AG04450 (cell line): ENCODE measurements at regions not wholly inside any gene's neighbourhood (a gene's known extent, or its start where the extent isn't known, plus 50 kb on each side); places are given as distances from the start of the nearest gene placed in this dataset.

Experiments used
- CTCF ChIA-PET: fragments of 300-600, 350-600 bp; formaldehyde crosslinking; extraction: SDS; loops from one replicate; lab custom pipeline; 2022; ENCODE audit warnings: antibody characterized with exemption, inconsistent platforms; lab: Charles Lee
- POLR2A ChIA-PET: fragments of 350-600 bp; formaldehyde crosslinking; extraction: SDS; loops from one replicate; lab custom pipeline; 2021; ENCODE audit warnings: antibody characterized with exemption, inconsistent platforms; lab: Yijun Ruan, JAX
- DNase-seq: peaks from one replicate; pipeline ENCODE4 v3.0.0-alpha.2; 2011; ENCODE audit warnings: low read depth, low spot score
- H3K27ac ChIP-seq: one replicate; pipeline ENCODE4 v1.5.1; 2012; ENCODE audit warnings: low read depth, low read length, control low read depth
- H3K27me3 ChIP-seq: one replicate; pipeline ENCODE4 v1.6.0; 2012; ENCODE audit warnings: low read length; ENCODE audit not compliant: control insufficient read depth, insufficient read depth
- H3K4me3 ChIP-seq: 2 replicates; pipeline ENCODE4 v1.5.1; 2011; ENCODE audit warnings: mild to moderate bottlenecking, low read depth, low read length, control low read depth
- H3K9me3 ChIP-seq: 2 replicates; pipeline ENCODE4 v1.5.1; 2012; ENCODE audit warnings: low read length; ENCODE audit not compliant: control insufficient read depth, insufficient read depth
- TF ChIP-seq, protein P1 (sequence below): IDR thresholded peaks from 2 replicates; pipeline ENCODE4 v1.5.1; 2011; ENCODE audit warnings: low read depth, low read length, control low read depth, inconsistent platforms

DNA sequence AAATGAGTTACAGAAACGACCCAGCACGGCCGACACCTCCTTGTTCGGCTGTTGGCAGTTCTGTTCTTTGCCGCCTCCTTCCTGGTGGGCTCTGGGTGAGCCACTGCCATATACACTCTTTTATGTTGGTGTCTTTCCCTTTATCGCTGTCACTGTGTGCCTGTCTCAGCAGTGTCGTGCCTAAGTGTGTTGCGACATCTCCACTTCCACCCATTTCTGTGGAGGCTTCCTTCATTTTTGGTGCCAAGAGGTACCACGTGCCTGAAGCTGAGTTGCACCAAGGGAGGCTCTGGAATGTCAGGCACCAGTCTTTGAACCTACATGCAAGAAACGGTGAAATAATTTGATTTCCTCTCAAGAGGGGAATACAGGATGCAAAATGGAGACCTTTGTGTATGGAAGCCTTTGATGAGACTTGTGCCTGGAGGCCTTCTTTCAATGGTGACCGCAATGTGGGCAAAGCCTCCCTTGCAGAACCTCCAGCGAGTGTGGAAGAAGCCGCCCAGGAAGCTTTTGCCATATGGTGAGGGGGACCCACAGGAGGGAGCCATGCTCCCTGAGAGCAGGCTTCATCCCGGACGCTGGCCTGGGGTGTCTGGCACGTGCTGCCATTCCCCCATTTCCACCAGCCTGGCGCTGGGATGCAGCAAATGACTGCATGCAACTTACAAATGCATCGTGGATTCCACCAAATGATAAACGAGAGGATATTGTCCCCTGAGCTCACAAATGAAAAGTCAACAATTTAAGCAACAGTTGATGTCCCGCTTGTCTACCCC is 136.2 kb downstream of the TEX29 start:
- no peak overlapping the region for H3K27ac ChIP-seq
- DNase-seq: no peak
- peaks cover 9% of the 10 kb centered on the region; the same call in 1 of the 2 replicates for H3K9me3 ChIP-seq
- POLR2A ChIA-PET: no interaction called here
- no peaks in the 10 kb centered on the region for H3K27me3 ChIP-seq
- no peak overlapping the region for H3K4me3 ChIP-seq
- CTCF ChIA-PET: interaction anchor here (0.6 to 1.6 kb wide), 2 partner anchors 233 to 389 kb away, joined by 3 to 4 read pairs; no protein-coding TSS in a partner anchor
- TF ChIP-seq, protein P1, sequence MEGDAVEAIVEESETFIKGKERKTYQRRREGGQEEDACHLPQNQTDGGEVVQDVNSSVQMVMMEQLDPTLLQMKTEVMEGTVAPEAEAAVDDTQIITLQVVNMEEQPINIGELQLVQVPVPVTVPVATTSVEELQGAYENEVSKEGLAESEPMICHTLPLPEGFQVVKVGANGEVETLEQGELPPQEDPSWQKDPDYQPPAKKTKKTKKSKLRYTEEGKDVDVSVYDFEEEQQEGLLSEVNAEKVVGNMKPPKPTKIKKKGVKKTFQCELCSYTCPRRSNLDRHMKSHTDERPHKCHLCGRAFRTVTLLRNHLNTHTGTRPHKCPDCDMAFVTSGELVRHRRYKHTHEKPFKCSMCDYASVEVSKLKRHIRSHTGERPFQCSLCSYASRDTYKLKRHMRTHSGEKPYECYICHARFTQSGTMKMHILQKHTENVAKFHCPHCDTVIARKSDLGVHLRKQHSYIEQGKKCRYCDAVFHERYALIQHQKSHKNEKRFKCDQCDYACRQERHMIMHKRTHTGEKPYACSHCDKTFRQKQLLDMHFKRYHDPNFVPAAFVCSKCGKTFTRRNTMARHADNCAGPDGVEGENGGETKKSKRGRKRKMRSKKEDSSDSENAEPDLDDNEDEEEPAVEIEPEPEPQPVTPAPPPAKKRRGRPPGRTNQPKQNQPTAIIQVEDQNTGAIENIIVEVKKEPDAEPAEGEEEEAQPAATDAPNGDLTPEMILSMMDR: no peak

DNA sequence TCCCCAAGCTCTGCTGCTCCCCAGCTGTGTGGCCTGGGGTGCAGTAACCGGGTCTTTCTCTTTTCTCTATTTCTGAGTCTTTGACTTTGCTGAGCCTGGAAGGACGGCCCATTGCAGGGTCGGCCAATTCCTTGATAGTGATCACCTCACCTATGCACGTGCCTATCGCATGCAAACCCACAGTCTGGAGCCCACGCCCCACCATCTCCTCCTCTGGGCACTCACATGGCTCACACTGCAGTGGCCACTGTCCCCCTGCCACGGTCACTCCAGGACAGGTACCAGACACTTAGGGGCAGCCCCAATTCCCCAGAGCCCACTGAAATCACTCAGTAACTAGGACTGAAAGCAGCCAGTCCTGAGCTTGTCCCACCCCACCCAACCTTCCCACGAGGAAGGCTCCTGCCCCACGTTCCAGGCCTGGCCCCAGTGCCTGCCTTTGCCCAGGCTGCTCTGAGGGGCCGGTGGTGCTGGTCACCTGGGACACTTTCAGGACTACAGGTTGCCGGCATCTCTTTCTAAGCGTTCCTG is 137.6 kb downstream of the TEX29 start:
- peaks cover 9% of the 10 kb centered on the region; the same call in 1 of the 2 replicates for H3K9me3 ChIP-seq
- POLR2A ChIA-PET: no interaction called here
- CTCF ChIA-PET: no interaction called here
- peaks cover 2% of the 10 kb centered on the region for H3K27me3 ChIP-seq
- DNase-seq: no peak
- TF ChIP-seq, protein P1: no peak
- H3K27ac ChIP-seq: no peak overlapping the region
- H3K4me3 ChIP-seq: no peak overlapping the region

DNA sequence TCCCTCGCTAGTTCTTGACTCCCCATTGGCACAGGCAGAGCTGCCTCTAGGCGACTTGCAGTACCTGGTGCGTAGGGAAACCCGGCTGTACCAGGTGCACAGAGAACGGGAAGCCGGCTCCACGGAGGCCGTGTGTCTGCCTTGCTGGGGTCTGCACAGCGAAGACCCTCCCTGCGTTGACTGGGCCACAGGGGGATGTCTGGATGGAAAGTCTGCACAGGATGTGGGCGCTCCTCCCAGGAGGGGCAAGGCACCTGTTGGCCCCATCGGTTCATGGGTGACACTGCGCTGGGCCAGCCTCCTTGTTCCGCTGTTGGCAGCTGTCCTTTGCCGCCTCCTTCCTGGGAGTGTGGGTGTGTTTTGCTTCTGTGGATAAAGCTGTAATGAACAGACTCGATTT is 138.3 kb downstream of the TEX29 start:
- Histone ChIP-seq H3K27ac (no peak overlapping the region), H3K9me3 (peaks cover 9% of the 10 kb centered on the region; the same call in 1 of the 2 replicates), H3K4me3 (no peak overlapping the region), H3K27me3 (peaks cover 2% of the 10 kb centered on the region)
- no peak for DNase-seq
- TF ChIP-seq, protein P1: no peak
- CTCF ChIA-PET: no interaction called here
- POLR2A ChIA-PET: no interaction called here

DNA sequence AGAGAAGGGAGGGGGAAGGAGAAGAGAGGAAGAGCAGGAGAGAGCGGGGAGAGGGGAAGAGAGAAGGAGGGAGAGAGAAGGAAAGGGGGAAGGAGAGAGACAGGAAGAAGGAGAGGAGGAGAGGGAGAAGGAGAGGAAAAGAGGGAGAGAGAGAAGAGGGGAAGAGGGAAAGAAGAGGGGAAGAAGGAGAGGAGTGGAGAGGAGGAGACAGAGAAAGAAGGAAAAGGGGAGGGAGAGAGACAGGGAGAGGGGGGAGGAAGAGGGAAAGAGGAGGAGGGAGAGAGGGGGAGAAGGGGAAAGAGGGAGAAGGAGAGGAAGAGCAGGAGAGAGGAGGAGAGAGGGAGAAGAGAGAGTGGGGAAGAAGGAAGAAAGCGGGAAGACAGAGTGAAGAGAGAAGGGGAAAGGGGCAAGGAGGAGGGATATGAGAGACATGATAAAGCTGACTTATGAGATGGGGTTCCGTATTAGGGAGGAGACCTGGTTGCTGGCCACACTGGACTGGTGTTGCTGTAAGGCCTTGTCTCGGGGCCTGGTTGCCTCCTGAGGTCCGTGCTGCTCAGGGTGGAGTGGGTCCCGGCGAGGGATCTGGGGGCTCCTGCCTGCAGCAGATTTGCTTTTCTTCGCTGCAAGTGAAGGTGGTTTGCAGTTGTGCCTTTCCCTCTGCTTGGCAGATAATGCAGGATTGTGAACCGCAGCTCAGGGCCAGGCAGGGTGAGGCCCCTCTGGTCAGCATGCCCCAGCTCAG is 139.5 kb downstream of the TEX29 start:
- Histone ChIP-seq H3K27me3 (peaks cover 2% of the 10 kb centered on the region), H3K9me3 (peaks cover 9% of the 10 kb centered on the region; the same call in 1 of the 2 replicates), H3K27ac (no peak overlapping the region), H3K4me3 (no peak overlapping the region)
- ChIA-PET POLR2A (no interaction called here), CTCF (interaction anchor here (1.2 to 1.7 kb wide), 5 partner anchors 182 to 399 kb away, joined by 3 to 7 read pairs (median 3); no protein-coding TSS in a partner anchor)
- TF ChIP-seq, protein P1: no peak
- no peak for DNase-seq
